GM12878 (cell line): ENCODE measurements at regions not wholly inside any gene's neighbourhood (a gene's known extent, or its start where the extent isn't known, plus 50 kb on each side); places are given as distances from the start of the nearest gene placed in this dataset.

Source experiments
- ATAC-seq: fragments of 200-7000 bp; cut with Tn5 transposase; 3 replicates; pipeline ENCODE4 v1.9.1; 2020; ENCODE audit warnings: mild to moderate bottlenecking, moderate library complexity
- BruUV-seq: library from RNA; stranded (reverse); fragments of 400-500 nt; replicated peaks from 2 replicates; lab custom pipeline; 2021; lab: Mats Ljungman, UMichigan
- CTCF ChIA-PET: fragments of 300-600 bp; sonication (Branson Sonifier 250); formaldehyde crosslinking; extraction: SDS; loops from one replicate; lab custom pipeline; 2021; ENCODE audit warnings: inconsistent platforms; lab: Yijun Ruan, JAX
- POLR2A ChIA-PET: fragments of 350-600 bp; formaldehyde crosslinking; extraction: SDS; loops from one replicate; lab custom pipeline; 2021; ENCODE audit warnings: inconsistent platforms; lab: Charles Lee
- RAD21 ChIA-PET: fragments of 300-600 bp; sonication (Branson Sonifier 250); formaldehyde crosslinking; loops from one replicate; lab custom pipeline; 2023; ENCODE audit warnings: antibody characterized with exemption; ENCODE audit not compliant: unreplicated experiment; lab: Charles Lee
- SMC1A ChIA-PET: fragments of 300-600 bp; sonication (Branson Sonifier 250); formaldehyde crosslinking; loops from one replicate; lab custom pipeline; 2023; ENCODE audit not compliant: unreplicated experiment, uncharacterized antibody; lab: Charles Lee
- DNase-seq: peaks from one replicate; pipeline ENCODE4 v3.0.0-alpha.2; 2011; ENCODE audit warnings: low read depth, low spot score
- FAIRE-seq: peaks from 3 replicates; lab custom pipeline; 2011; peaks lifted over from hg19 to GRCh38; lab: Jason Lieb, UNC
- H2AFZ ChIP-seq: 2 replicates; pipeline ENCODE4 v1.6.0; 2011; ENCODE audit warnings: low read depth, low read length, control low read depth; ENCODE audit not compliant: control insufficient read depth
- H3K27ac ChIP-seq: 2 replicates; pipeline ENCODE4 v1.5.1; 2011; ENCODE audit warnings: control low read depth; ENCODE audit not compliant: control insufficient read depth, insufficient read depth
- H3K27me3 ChIP-seq, 2 experiments: replicated peaks in 1 of 2; 2 replicates each; pipeline versions ENCODE4 v1.6.0 to v1.6.1; 2011; ENCODE audit warnings: low read length in 1 of 2; ENCODE audit not compliant: control insufficient read depth in 2 of 2, insufficient read depth in 2 of 2
- H3K36me3 ChIP-seq, 2 experiments: 2 replicates each; pipeline ENCODE4 v1.5.1; 2011; ENCODE audit warnings: low read length in 1 of 2; ENCODE audit not compliant: control insufficient read depth in 2 of 2, insufficient read depth in 2 of 2
- H3K4me1 ChIP-seq: 2 replicates; pipeline ENCODE4 v1.6.1; 2011; ENCODE audit warnings: mild to moderate bottlenecking, low read length, moderate library complexity, mixed read lengths; ENCODE audit not compliant: control insufficient read depth, insufficient read depth
- H3K4me2 ChIP-seq: 2 replicates; pipeline ENCODE4 v1.6.0; 2011; ENCODE audit warnings: control low read depth; ENCODE audit not compliant: control insufficient read depth, insufficient read depth
- H3K4me3 ChIP-seq: fragments of 200-600 bp; sonication (generic); 2 replicates; pipeline ENCODE4 v1.5.1; 2016
- H3K79me2 ChIP-seq: 2 replicates; pipeline ENCODE4 v1.6.0; 2011; ENCODE audit warnings: low read length; ENCODE audit not compliant: control insufficient read depth, insufficient read depth
- H3K9ac ChIP-seq: 2 replicates; pipeline ENCODE4 v1.8.0; 2011; ENCODE audit warnings: low read length, control low read depth, mixed read lengths; ENCODE audit not compliant: control insufficient read depth, insufficient read depth
- H3K9me3 ChIP-seq: replicated peaks from 3 replicates; pipeline ENCODE4 v1.5.1; 2011; ENCODE audit warnings: mild to moderate bottlenecking, low read length; ENCODE audit not compliant: control insufficient read depth, insufficient read depth
- H4K20me1 ChIP-seq: 2 replicates; pipeline ENCODE4 v1.6.0; 2011; ENCODE audit not compliant: control insufficient read depth, insufficient read depth
- ATF2 ChIP-seq: IDR thresholded peaks from 2 replicates; pipeline ENCODE4 v1.6.1; 2012; ENCODE audit warnings: low read length, inconsistent platforms
- BCL3 ChIP-seq: IDR thresholded peaks from 2 replicates; pipeline ENCODE4 v1.6.1; 2011; ENCODE audit warnings: borderline replicate concordance, low read depth, mild to moderate bottlenecking, moderate library complexity, low read length; ENCODE audit not compliant: insufficient read depth, poor library complexity, severe bottlenecking
- NFXL1 ChIP-seq: fragments of 450-650 bp; IDR thresholded peaks from 2 replicates; pipeline ENCODE4 v1.6.1; 2017; ENCODE audit warnings: antibody characterized with exemption, mild to moderate bottlenecking, borderline replicate concordance
- RAD51 ChIP-seq: fragments of 450-650 bp; IDR thresholded peaks from 2 replicates; pipeline ENCODE4 v1.6.1; 2016; ENCODE audit warnings: moderate library complexity, mild to moderate bottlenecking, inconsistent platforms
- SIN3A ChIP-seq: IDR thresholded peaks from 2 replicates; pipeline ENCODE4 v1.6.1; 2012; ENCODE audit warnings: low read depth, low read length, improper control_type of control experiment
- ZNF592 ChIP-seq: fragments of 450-650 bp; IDR thresholded peaks from 2 replicates; pipeline ENCODE4 v1.6.1; 2017; ENCODE audit warnings: mild to moderate bottlenecking, moderate library complexity
- WGBS: methylation state at CpG from one replicate; pipeline ENCODE4 v1.1.6; 2016; ENCODE audit warnings: low lambda C conversion rate; ENCODE audit not compliant: insufficient replicate concordance, insufficient coverage; ENCODE audit errors: missing lambda C conversion rate; 5-methylcytosine and 5-hydroxymethylcytosine counted together
- in situ Hi-C: fragments of 300-500 bp; cut with MboI; formaldehyde crosslinking; loops from 9 replicates; pipeline ENCODE4 v1.14.3; 2018; ENCODE audit warnings: mixed read lengths
- intact Hi-C: fragments of 100-400 bp; cut with micrococcal nuclease; formaldehyde crosslinking; loops from one replicate; pipeline ENCODE4 v1.14.2; 2022; ENCODE audit not compliant: unreplicated experiment
- TF ChIP-seq, protein P1 (sequence below): fragments of 450-650 bp; formaldehyde crosslinking; IDR thresholded peaks from 2 replicates; pipeline ENCODE4 v1.4.0; 2020; ENCODE audit warnings: mild to moderate bottlenecking, moderate library complexity
- TF ChIP-seq, protein P2 (sequence below): fragments of 150-350 bp; IDR thresholded peaks from 2 replicates; pipeline ENCODE4 v1.6.1; 2014; ENCODE audit warnings: mild to moderate bottlenecking, low read depth, low read length

- no peak overlapping the region for H3K4me3 ChIP-seq
- ChIA-PET CTCF (interaction anchor here (1.7 kb wide), 1 partner anchor 10 kb away, joined by 5 read pairs; no protein-coding TSS in a partner anchor), RAD21 (no interaction called here), POLR2A (no interaction called here), SMC1A (interaction anchor here (0.9 to 1.4 kb wide), 3 partner anchors 11 to 72 kb away, joined by 3 read pairs; no protein-coding TSS in a partner anchor)
- H3K27ac ChIP-seq: no peak overlapping the region
- intact Hi-C loops (no loop called here), in situ Hi-C loops (no loop called here)
- no peak for DNase-seq
- no peaks in the 10 kb centered on the region for H3K9me3 ChIP-seq
- no peak overlapping the region for H2AFZ ChIP-seq
- no peak overlapping the region for H3K4me2 ChIP-seq
- ATAC-seq: no peak
- no TSS peak for BruUV-seq
- 14% methylated on average over 1 of the region's 1 CpG for WGBS
- no peaks in the 10 kb centered on the region for H4K20me1 ChIP-seq
- FAIRE-seq: no peak
- no peaks in the 10 kb centered on the region for H3K79me2 ChIP-seq
- no peak overlapping the region for H3K9ac ChIP-seq
- no peaks in the 10 kb centered on the region for H3K4me1 ChIP-seq
- no peaks in the 10 kb centered on the region for H3K27me3 ChIP-seq
- no peaks in the 10 kb centered on the region for H3K36me3 ChIP-seq
- TF ChIP-seq, protein P1, sequence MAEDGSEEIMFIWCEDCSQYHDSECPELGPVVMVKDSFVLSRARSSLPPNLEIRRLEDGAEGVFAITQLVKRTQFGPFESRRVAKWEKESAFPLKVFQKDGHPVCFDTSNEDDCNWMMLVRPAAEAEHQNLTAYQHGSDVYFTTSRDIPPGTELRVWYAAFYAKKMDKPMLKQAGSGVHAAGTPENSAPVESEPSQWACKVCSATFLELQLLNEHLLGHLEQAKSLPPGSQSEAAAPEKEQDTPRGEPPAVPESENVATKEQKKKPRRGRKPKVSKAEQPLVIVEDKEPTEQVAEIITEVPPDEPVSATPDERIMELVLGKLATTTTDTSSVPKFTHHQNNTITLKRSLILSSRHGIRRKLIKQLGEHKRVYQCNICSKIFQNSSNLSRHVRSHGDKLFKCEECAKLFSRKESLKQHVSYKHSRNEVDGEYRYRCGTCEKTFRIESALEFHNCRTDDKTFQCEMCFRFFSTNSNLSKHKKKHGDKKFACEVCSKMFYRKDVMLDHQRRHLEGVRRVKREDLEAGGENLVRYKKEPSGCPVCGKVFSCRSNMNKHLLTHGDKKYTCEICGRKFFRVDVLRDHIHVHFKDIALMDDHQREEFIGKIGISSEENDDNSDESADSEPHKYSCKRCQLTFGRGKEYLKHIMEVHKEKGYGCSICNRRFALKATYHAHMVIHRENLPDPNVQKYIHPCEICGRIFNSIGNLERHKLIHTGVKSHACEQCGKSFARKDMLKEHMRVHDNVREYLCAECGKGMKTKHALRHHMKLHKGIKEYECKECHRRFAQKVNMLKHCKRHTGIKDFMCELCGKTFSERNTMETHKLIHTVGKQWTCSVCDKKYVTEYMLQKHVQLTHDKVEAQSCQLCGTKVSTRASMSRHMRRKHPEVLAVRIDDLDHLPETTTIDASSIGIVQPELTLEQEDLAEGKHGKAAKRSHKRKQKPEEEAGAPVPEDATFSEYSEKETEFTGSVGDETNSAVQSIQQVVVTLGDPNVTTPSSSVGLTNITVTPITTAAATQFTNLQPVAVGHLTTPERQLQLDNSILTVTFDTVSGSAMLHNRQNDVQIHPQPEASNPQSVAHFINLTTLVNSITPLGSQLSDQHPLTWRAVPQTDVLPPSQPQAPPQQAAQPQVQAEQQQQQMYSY: no peak
- TF ChIP-seq ATF2: no peak
- no peak for TF ChIP-seq BCL3
- TF ChIP-seq, protein P2, sequence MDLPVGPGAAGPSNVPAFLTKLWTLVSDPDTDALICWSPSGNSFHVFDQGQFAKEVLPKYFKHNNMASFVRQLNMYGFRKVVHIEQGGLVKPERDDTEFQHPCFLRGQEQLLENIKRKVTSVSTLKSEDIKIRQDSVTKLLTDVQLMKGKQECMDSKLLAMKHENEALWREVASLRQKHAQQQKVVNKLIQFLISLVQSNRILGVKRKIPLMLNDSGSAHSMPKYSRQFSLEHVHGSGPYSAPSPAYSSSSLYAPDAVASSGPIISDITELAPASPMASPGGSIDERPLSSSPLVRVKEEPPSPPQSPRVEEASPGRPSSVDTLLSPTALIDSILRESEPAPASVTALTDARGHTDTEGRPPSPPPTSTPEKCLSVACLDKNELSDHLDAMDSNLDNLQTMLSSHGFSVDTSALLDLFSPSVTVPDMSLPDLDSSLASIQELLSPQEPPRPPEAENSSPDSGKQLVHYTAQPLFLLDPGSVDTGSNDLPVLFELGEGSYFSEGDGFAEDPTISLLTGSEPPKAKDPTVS: no peak
- TF ChIP-seq RAD51: no peak
- TF ChIP-seq NFXL1: no peak
- no peak for TF ChIP-seq SIN3A
- no peak for TF ChIP-seq ZNF592
These were observed 57.8 kb upstream of the CALCR start for GRCh38 chr7:93632371-93632770.
